ENCODE measurements at regions not wholly inside any gene's neighbourhood (a gene's known extent, or its start where the extent isn't known, plus 50 kb on each side); places are given as distances from the start of the nearest gene placed in this dataset.

GRCh38 chr11:116698080-116698479 lies 74.7 kb downstream of the BUD13 start:
- DNase-seq (ENCODE audit: low read depth in 2 of 2, low spot score in 1 of 2) = no peak

GRCh38 chr11:116697639-116698038 lies 75.1 kb downstream of the BUD13 start:
- no peak for DNase-seq (ENCODE audit: low read depth in 2 of 2, low spot score in 1 of 2)

- no peak for DNase-seq (ENCODE audit: low read depth in 2 of 2, low spot score in 1 of 2)
These were observed 75.8 kb downstream of the BUD13 start for GRCh38 chr11:116697011-116697410.

- DNase-seq (ENCODE audit: low read depth in 2 of 2, low spot score in 1 of 2) = no peak
These were observed 76.3 kb downstream of the BUD13 start for GRCh38 chr11:116696381-116696941.

GRCh38 chr11:116695657-116696254 lies 77.0 kb downstream of the BUD13 start:
- DNase-seq (ENCODE audit: low read depth in 2 of 2, low spot score in 1 of 2) = no peak

- DNase-seq (ENCODE audit: low read depth in 2 of 2, low spot score in 1 of 2) = no peak
These were observed 77.8 kb downstream of the BUD13 start for GRCh38 chr11:116694815-116695590.

- DNase-seq (ENCODE audit: low read depth in 2 of 2, low spot score in 1 of 2) = no peak
These were observed 78.5 kb downstream of the BUD13 start for GRCh38 chr11:116694349-116694725.

GRCh38 chr11:116693593-116694348 lies 79.0 kb downstream of the BUD13 start:
- DNase-seq (ENCODE audit: low read depth in 2 of 2, low spot score in 1 of 2) = no peak

- DNase-seq (ENCODE audit: low read depth in 2 of 2, low spot score in 1 of 2) = no peak
These were observed 79.7 kb downstream of the BUD13 start for GRCh38 chr11:116693102-116693570.

GRCh38 chr11:116692318-116693101 lies 80.3 kb downstream of the BUD13 start:
- DNase-seq (ENCODE audit: low read depth in 2 of 2, low spot score in 1 of 2) = no peak

GRCh38 chr11:116691771-116692177 lies 81.0 kb downstream of the BUD13 start:
- DNase-seq (ENCODE audit: low read depth in 2 of 2, low spot score in 1 of 2) = peak in 1 of 2 donors; percentile 27

- no peak for DNase-seq (ENCODE audit: low read depth in 2 of 2, low spot score in 1 of 2)
These were observed 82.2 kb downstream of the BUD13 start for GRCh38 chr11:116690611-116691010.

- DNase-seq (ENCODE audit: low read depth in 2 of 2, low spot score in 1 of 2) = no peak
These were observed 83.2 kb downstream of the BUD13 start for GRCh38 chr11:116689413-116690127.

GRCh38 chr11:116688202-116688540 lies 84.6 kb downstream of the BUD13 start:
- no peak for DNase-seq (ENCODE audit: low read depth in 2 of 2, low spot score in 1 of 2)

- DNase-seq (ENCODE audit: low read depth in 2 of 2, low spot score in 1 of 2) = no peak
These were observed 85.2 kb downstream of the BUD13 start for GRCh38 chr11:116687458-116688201.

- DNase-seq (ENCODE audit: low read depth in 2 of 2, low spot score in 1 of 2) = no peak
These were observed 85.9 kb downstream of the BUD13 start for GRCh38 chr11:116686866-116687265.

- no peak for DNase-seq (ENCODE audit: low read depth in 2 of 2, low spot score in 1 of 2)
These were observed 88.8 kb downstream of the BUD13 start for GRCh38 chr11:116683982-116684381.

- no peak for DNase-seq (ENCODE audit: low read depth in 2 of 2, low spot score in 1 of 2)
These were observed 92.2 kb downstream of the BUD13 start for GRCh38 chr11:116680349-116681125.

GRCh38 chr11:116678887-116679286 lies 93.9 kb downstream of the BUD13 start:
- DNase-seq (ENCODE audit: low read depth in 2 of 2, low spot score in 1 of 2) = no peak
